ENCODE measurements at regions not wholly inside any gene's neighbourhood (a gene's known extent, or its start where the extent isn't known, plus 50 kb on each side); places are given as distances from the start of the nearest gene placed in this dataset.

- no peak overlapping the region for H3K27ac ChIP-seq (ENCODE audit: low read depth, low read length, severe bottlenecking)
- no peak overlapping the region for H3K4me3 ChIP-seq (ENCODE audit: extremely low read depth, insufficient read depth, low read length, poor library complexity, severe bottlenecking)
- peaks cover 6% of the 10 kb centered on the region for H3K4me1 ChIP-seq (ENCODE audit: control insufficient read depth, insufficient read depth, low read length, poor library complexity, severe bottlenecking)
- WGBS, 2 experiments (ENCODE audit: insufficient coverage in 2 of 2), result 85 to 89% methylated on average over 2 to 3 of the region's 4 CpGs
- no peaks in the 10 kb centered on the region for H3K9me3 ChIP-seq (ENCODE audit: control insufficient read depth, low read length)
- no peaks in the 10 kb centered on the region for H3K36me3 ChIP-seq (ENCODE audit: control insufficient read depth, insufficient read depth, low read length)
These were observed 204.1 kb upstream of the ZBTB20 start for GRCh38 chr3:115351193-115351592.

GRCh38 chr3:115354010-115354409 is 206.9 kb upstream of the ZBTB20 start:
- Histone ChIP-seq H3K9me3 (ENCODE audit: control insufficient read depth, low read length) (no peaks in the 10 kb centered on the region), H3K4me1 (ENCODE audit: control insufficient read depth, insufficient read depth, low read length, poor library complexity, severe bottlenecking) (no peaks in the 10 kb centered on the region), H3K36me3 (ENCODE audit: control insufficient read depth, insufficient read depth, low read length) (no peaks in the 10 kb centered on the region), H3K27ac (ENCODE audit: low read depth, low read length, severe bottlenecking) (no peak overlapping the region), H3K4me3 (ENCODE audit: extremely low read depth, insufficient read depth, low read length, poor library complexity, severe bottlenecking) (no peak overlapping the region)
- WGBS, 2 experiments (ENCODE audit: insufficient coverage in 2 of 2), result no CpG with 5 or more reads among the region's 3 CpGs

- no peak overlapping the region for H3K27ac ChIP-seq (ENCODE audit: low read depth, low read length, severe bottlenecking)
- no CpG with 5 or more reads among the region's 2 CpGs for WGBS, 2 experiments (ENCODE audit: insufficient coverage in 2 of 2)
- H3K4me3 ChIP-seq (ENCODE audit: extremely low read depth, insufficient read depth, low read length, poor library complexity, severe bottlenecking), result no peak overlapping the region
- H3K36me3 ChIP-seq (ENCODE audit: control insufficient read depth, insufficient read depth, low read length), result no peaks in the 10 kb centered on the region
- no peaks in the 10 kb centered on the region for H3K4me1 ChIP-seq (ENCODE audit: control insufficient read depth, insufficient read depth, low read length, poor library complexity, severe bottlenecking)
- no peaks in the 10 kb centered on the region for H3K9me3 ChIP-seq (ENCODE audit: control insufficient read depth, low read length)
These were observed 210.4 kb upstream of the ZBTB20 start for GRCh38 chr3:115357456-115357855.

- WGBS, 2 experiments (ENCODE audit: insufficient coverage in 2 of 2), result 85% methylated on average over 2 of the region's 2 CpGs; no CpG with 5 or more reads in 1 of the 2 experiments
These were observed 212.4 kb upstream of the ZBTB20 start for GRCh38 chr3:115359536-115359935.

DNA sequence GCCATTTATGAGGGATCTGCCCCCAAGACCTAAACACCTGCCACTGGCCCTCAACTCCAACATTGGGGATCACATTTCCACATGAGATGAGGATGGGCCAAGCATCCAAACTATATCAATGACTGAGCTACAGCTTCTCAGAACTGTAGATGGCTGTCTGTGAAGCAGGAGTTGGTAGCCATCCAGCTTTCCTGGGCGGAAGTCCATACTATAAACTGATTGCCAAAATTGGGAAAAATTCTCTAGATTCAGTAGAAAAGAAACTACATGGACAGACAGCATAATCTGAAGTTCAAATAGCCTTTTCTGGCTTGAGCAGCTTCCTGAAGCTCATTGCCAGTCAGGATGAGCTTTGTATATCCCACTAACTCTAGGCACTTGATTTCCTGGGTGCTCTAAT is 214.7 kb upstream of the ZBTB20 start:
- 67 to 100% methylated on average over 1 of the region's 1 CpG for WGBS, 2 experiments (ENCODE audit: insufficient coverage in 2 of 2)
- no peak overlapping the region for H3K27ac ChIP-seq (ENCODE audit: low read depth, low read length, severe bottlenecking)
- no peaks in the 10 kb centered on the region for H3K9me3 ChIP-seq (ENCODE audit: control insufficient read depth, low read length)
- no peak overlapping the region for H3K4me3 ChIP-seq (ENCODE audit: extremely low read depth, insufficient read depth, low read length, poor library complexity, severe bottlenecking)
- no peaks in the 10 kb centered on the region for H3K4me1 ChIP-seq (ENCODE audit: control insufficient read depth, insufficient read depth, low read length, poor library complexity, severe bottlenecking)
- no peaks in the 10 kb centered on the region for H3K36me3 ChIP-seq (ENCODE audit: control insufficient read depth, insufficient read depth, low read length)

More at GRCh38 chr3:115359536-115359935, 212.4 kb upstream of the ZBTB20 start:
- no peak overlapping the region for H3K27ac ChIP-seq (ENCODE audit: low read depth, low read length, severe bottlenecking)
- H3K36me3 ChIP-seq (ENCODE audit: control insufficient read depth, insufficient read depth, low read length), result no peaks in the 10 kb centered on the region
- H3K4me3 ChIP-seq (ENCODE audit: extremely low read depth, insufficient read depth, low read length, poor library complexity, severe bottlenecking), result no peak overlapping the region
- no peaks in the 10 kb centered on the region for H3K9me3 ChIP-seq (ENCODE audit: control insufficient read depth, low read length)
- no peaks in the 10 kb centered on the region for H3K4me1 ChIP-seq (ENCODE audit: control insufficient read depth, insufficient read depth, low read length, poor library complexity, severe bottlenecking)

DNA sequence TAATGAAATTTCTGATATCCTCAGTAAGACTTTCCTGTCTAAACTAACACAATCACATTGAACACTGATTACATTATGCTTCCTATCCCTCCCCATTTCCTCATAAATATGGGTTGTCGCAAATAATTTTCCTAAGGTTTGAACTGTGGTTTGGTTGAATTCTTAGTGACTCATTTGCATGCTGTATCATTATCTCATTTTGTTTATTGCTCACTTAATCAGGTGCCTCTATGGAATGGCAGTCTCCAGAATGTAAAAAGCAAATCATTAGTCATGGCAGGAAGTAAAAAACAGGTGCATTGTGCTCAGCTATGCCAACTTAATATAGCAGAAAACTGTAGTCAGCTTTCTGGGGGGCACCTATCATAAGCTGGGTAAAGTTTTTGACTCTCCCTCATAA is 216.0 kb upstream of the ZBTB20 start:
- H3K4me1 ChIP-seq (ENCODE audit: control insufficient read depth, insufficient read depth, low read length, poor library complexity, severe bottlenecking), result no peaks in the 10 kb centered on the region
- no peak overlapping the region for H3K4me3 ChIP-seq (ENCODE audit: extremely low read depth, insufficient read depth, low read length, poor library complexity, severe bottlenecking)
- WGBS, 2 experiments (ENCODE audit: insufficient coverage in 2 of 2), result no CpG with 5 or more reads among the region's 1 CpG
- H3K9me3 ChIP-seq (ENCODE audit: control insufficient read depth, low read length), result no peaks in the 10 kb centered on the region
- no peak overlapping the region for H3K27ac ChIP-seq (ENCODE audit: low read depth, low read length, severe bottlenecking)
- H3K36me3 ChIP-seq (ENCODE audit: control insufficient read depth, insufficient read depth, low read length), result no peaks in the 10 kb centered on the region

DNA sequence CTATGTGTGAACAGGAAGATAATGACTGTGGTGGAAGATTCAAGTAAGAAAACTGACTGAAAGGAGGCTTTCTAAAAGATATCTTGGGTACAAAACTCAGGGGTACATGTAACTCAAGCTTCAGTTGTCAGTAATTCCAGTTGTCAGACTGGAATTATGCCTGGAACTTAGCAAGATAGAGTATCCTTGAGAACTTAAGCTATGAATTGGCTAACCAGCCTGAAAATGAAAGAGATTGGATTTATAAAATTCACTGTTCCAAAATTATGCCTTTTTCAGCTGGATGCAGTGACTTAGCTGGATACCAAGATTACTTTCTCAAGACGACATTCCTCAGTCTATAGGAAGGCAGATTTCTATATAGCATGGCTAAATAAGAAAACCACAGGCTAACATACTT is 221.9 kb upstream of the ZBTB20 start:
- no peaks in the 10 kb centered on the region for H3K36me3 ChIP-seq (ENCODE audit: control insufficient read depth, insufficient read depth, low read length)
- H3K4me1 ChIP-seq (ENCODE audit: control insufficient read depth, insufficient read depth, low read length, poor library complexity, severe bottlenecking), result no peaks in the 10 kb centered on the region
- no peak overlapping the region for H3K27ac ChIP-seq (ENCODE audit: low read depth, low read length, severe bottlenecking)
- no peaks in the 10 kb centered on the region for H3K9me3 ChIP-seq (ENCODE audit: control insufficient read depth, low read length)
- 80% methylated on average over 1 of the region's 1 CpG; no CpG with 5 or more reads in 1 of the 2 experiments for WGBS, 2 experiments (ENCODE audit: insufficient coverage in 2 of 2)
- no peak overlapping the region for H3K4me3 ChIP-seq (ENCODE audit: extremely low read depth, insufficient read depth, low read length, poor library complexity, severe bottlenecking)

DNA sequence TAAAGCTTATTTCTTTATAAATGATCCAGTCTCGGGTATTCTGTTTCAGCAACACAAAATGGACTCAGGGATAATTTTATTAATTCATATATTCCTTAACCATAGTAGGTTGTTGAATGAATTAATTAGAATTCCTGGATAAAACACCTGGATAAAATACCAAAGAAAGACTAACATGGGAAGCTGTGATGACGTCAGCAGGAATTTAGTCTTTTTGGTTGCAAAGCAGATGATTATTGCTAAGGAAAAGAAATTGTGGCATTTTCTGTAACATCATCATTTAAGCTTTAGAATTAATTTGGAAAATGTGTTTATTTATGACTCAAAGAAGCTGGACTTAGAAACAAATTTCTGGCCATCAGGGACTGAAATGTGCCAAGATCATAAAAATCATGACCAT is 228.3 kb upstream of the ZBTB20 start:
- Histone ChIP-seq H3K4me3 (ENCODE audit: extremely low read depth, insufficient read depth, low read length, poor library complexity, severe bottlenecking) (no peak overlapping the region), H3K9me3 (ENCODE audit: control insufficient read depth, low read length) (no peaks in the 10 kb centered on the region), H3K4me1 (ENCODE audit: control insufficient read depth, insufficient read depth, low read length, poor library complexity, severe bottlenecking) (no peaks in the 10 kb centered on the region), H3K27ac (ENCODE audit: low read depth, low read length, severe bottlenecking) (no peak overlapping the region), H3K36me3 (ENCODE audit: control insufficient read depth, insufficient read depth, low read length) (no peaks in the 10 kb centered on the region)
- no CpG with 5 or more reads among the region's 2 CpGs for WGBS, 2 experiments (ENCODE audit: insufficient coverage in 2 of 2)

- 83% methylated on average over 1 of the region's 3 CpGs; no CpG with 5 or more reads in 1 of the 2 experiments for WGBS, 2 experiments (ENCODE audit: insufficient coverage in 2 of 2)
- Histone ChIP-seq H3K27ac (ENCODE audit: low read depth, low read length, severe bottlenecking) (no peak overlapping the region), H3K4me1 (ENCODE audit: control insufficient read depth, insufficient read depth, low read length, poor library complexity, severe bottlenecking) (no peaks in the 10 kb centered on the region), H3K4me3 (ENCODE audit: extremely low read depth, insufficient read depth, low read length, poor library complexity, severe bottlenecking) (no peak overlapping the region), H3K36me3 (ENCODE audit: control insufficient read depth, insufficient read depth, low read length) (no peaks in the 10 kb centered on the region), H3K9me3 (ENCODE audit: control insufficient read depth, low read length) (no peaks in the 10 kb centered on the region)
These were observed 233.9 kb upstream of the ZBTB20 start for GRCh38 chr3:115380883-115381572.

- H3K9me3 ChIP-seq (ENCODE audit: control insufficient read depth, low read length), result no peaks in the 10 kb centered on the region
- 91 to 98% methylated on average over 3 to 5 of the region's 5 CpGs for WGBS, 2 experiments (ENCODE audit: insufficient coverage in 2 of 2)
- H3K4me1 ChIP-seq (ENCODE audit: control insufficient read depth, insufficient read depth, low read length, poor library complexity, severe bottlenecking), result no peaks in the 10 kb centered on the region
- H3K4me3 ChIP-seq (ENCODE audit: extremely low read depth, insufficient read depth, low read length, poor library complexity, severe bottlenecking), result no peak overlapping the region
- H3K27ac ChIP-seq (ENCODE audit: low read depth, low read length, severe bottlenecking), result no peak overlapping the region
- H3K36me3 ChIP-seq (ENCODE audit: control insufficient read depth, insufficient read depth, low read length), result no peaks in the 10 kb centered on the region
These were observed 234.5 kb upstream of the ZBTB20 start for GRCh38 chr3:115381573-115381912.

DNA sequence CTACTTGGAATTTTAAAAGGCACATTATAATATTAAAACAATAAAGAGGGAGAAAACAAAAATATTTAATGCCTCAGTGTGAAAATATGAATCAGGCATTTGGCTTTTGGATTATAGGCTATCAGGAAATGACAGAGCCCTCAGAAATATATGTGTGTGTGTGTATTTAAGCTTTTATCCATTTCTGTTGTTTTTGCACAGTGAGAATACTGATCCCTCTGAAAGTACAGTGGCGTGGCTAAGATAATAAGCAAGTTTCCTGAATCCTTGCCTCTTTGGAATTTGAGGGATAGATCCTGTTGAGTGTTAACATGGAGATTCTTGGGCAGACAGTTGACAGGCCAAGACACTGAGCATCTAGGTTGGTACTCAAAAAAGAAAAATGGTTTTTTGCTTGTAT is 234.8 kb upstream of the ZBTB20 start:
- Histone ChIP-seq H3K4me3 (ENCODE audit: extremely low read depth, insufficient read depth, low read length, poor library complexity, severe bottlenecking) (no peak overlapping the region), H3K27ac (ENCODE audit: low read depth, low read length, severe bottlenecking) (no peak overlapping the region), H3K36me3 (ENCODE audit: control insufficient read depth, insufficient read depth, low read length) (no peaks in the 10 kb centered on the region), H3K4me1 (ENCODE audit: control insufficient read depth, insufficient read depth, low read length, poor library complexity, severe bottlenecking) (no peaks in the 10 kb centered on the region), H3K9me3 (ENCODE audit: control insufficient read depth, low read length) (no peaks in the 10 kb centered on the region)
- 82 to 100% methylated on average over 1 of the region's 1 CpG for WGBS, 2 experiments (ENCODE audit: insufficient coverage in 2 of 2)
